Posterior cingulate gyrus (tissue), 11 donors: ENCODE measurements at regions not wholly inside any gene's neighbourhood (a gene's known extent, or its start where the extent isn't known, plus 50 kb on each side); places are given as distances from the start of the nearest gene placed in this dataset.

Source experiments
- DNase-seq, 10 donors: peaks; one replicate each; pipeline versions ENCODE4 v3.0.0 to v3.0.0-alpha.2; 2020 to 2021; ENCODE audit warnings: mixed read lengths in 3 of 10
- intact Hi-C: fragments of 100-400 bp; cut with DNase I; formaldehyde crosslinking; loops from one replicate; pipeline ENCODE4 v1.15.1; 2023

GRCh38 chr11:103530257-103530656, 421.0 kb downstream of the DYNC2H1 start:
- intact Hi-C loops, result no loop called here
- no peak for DNase-seq

- DNase-seq, result no peak
- intact Hi-C loops, result no loop called here
Observed at GRCh38 chr11:103532133-103532788, 423.0 kb downstream of the DYNC2H1 start.

- intact Hi-C loops, result no loop called here
- no peak for DNase-seq
Observed at GRCh38 chr11:103534191-103534590, 425.0 kb downstream of the DYNC2H1 start.

GRCh38 chr11:103534959-103535358, 425.7 kb downstream of the DYNC2H1 start:
- intact Hi-C loops, result loop anchor here (5.0 kb wide), 1 partner anchor 208 kb away; no protein-coding TSS in a partner anchor

GRCh38 chr11:103536335-103536722, 427.1 kb downstream of the DYNC2H1 start:
- peak in 1 of 10 donors; percentile 29 for DNase-seq
- intact Hi-C loops, result loop anchor here (5.0 kb wide), 1 partner anchor 209 kb away; no protein-coding TSS in a partner anchor

More at GRCh38 chr11:103534959-103535358, 425.7 kb downstream of the DYNC2H1 start:
- no peak for DNase-seq

- intact Hi-C loops, result loop anchor here (5.0 kb wide), 1 partner anchor 211 kb away; no protein-coding TSS in a partner anchor
Observed at GRCh38 chr11:103537904-103538502, 428.8 kb downstream of the DYNC2H1 start.

GRCh38 chr11:103539166-103539565, 429.9 kb downstream of the DYNC2H1 start:
- intact Hi-C loops, result loop anchor here (5.0 kb wide), 1 partner anchor 212 kb away; no protein-coding TSS in a partner anchor

More at GRCh38 chr11:103537904-103538502, 428.8 kb downstream of the DYNC2H1 start:
- no peak for DNase-seq

GRCh38 chr11:103541186-103541795, 432.1 kb downstream of the DYNC2H1 start:
- intact Hi-C loops, result no loop called here
- no peak for DNase-seq

More at GRCh38 chr11:103539166-103539565, 429.9 kb downstream of the DYNC2H1 start:
- no peak for DNase-seq

GRCh38 chr11:103542851-103543250, 433.6 kb downstream of the DYNC2H1 start:
- intact Hi-C loops, result no loop called here
- peak in 1 of 10 donors; percentile 28 for DNase-seq

GRCh38 chr11:103543456-103543855, 434.2 kb downstream of the DYNC2H1 start:
- peak in 1 of 10 donors; percentile 24 for DNase-seq
- intact Hi-C loops, result no loop called here

GRCh38 chr11:103544874-103545273, 435.6 kb downstream of the DYNC2H1 start:
- intact Hi-C loops, result no loop called here
- no peak for DNase-seq

GRCh38 chr11:103545551-103545950, 436.3 kb downstream of the DYNC2H1 start:
- intact Hi-C loops, result no loop called here
- DNase-seq, result no peak

GRCh38 chr11:103546236-103546635, 437.0 kb downstream of the DYNC2H1 start:
- intact Hi-C loops, result no loop called here
- no peak for DNase-seq

- intact Hi-C loops, result no loop called here
- no peak for DNase-seq
Observed at GRCh38 chr11:103547024-103547423, 437.8 kb downstream of the DYNC2H1 start.

GRCh38 chr11:103547691-103548090, 438.5 kb downstream of the DYNC2H1 start:
- intact Hi-C loops, result no loop called here
- peak in 1 of 10 donors; percentile 31 for DNase-seq

GRCh38 chr11:103548838-103549237, 439.6 kb downstream of the DYNC2H1 start:
- intact Hi-C loops, result no loop called here
- no peak for DNase-seq

- intact Hi-C loops, result no loop called here
- no peak for DNase-seq
Observed at GRCh38 chr11:103550811-103551210, 441.6 kb downstream of the DYNC2H1 start.

- DNase-seq, result no peak
- intact Hi-C loops, result no loop called here
Observed at GRCh38 chr11:103552086-103552485, 442.9 kb downstream of the DYNC2H1 start.

- DNase-seq, result no peak
- intact Hi-C loops, result no loop called here
Observed at GRCh38 chr11:103556171-103556570, 446.9 kb downstream of the DYNC2H1 start.

- intact Hi-C loops, result no loop called here
- DNase-seq, result no peak
Observed at GRCh38 chr11:103566116-103566515, 456.9 kb downstream of the DYNC2H1 start.

- no peak for DNase-seq
- intact Hi-C loops, result no loop called here
Observed at GRCh38 chr11:103581760-103582159, 454.7 kb upstream of the DDI1 start.
